Calu3 (cell line): ENCODE measurements at regions not wholly inside any gene's neighbourhood (a gene's known extent, or its start where the extent isn't known, plus 50 kb on each side); places are given as distances from the start of the nearest gene placed in this dataset.

ENCODE experiments used
- BruUV-seq: library from RNA; stranded (reverse); fragments of 400-500 nt; replicated peaks from 2 replicates; lab custom pipeline; 2021; lab: Mats Ljungman, UMichigan
- CTCF ChIA-PET: fragments of 300-600 bp; sonication (Branson Sonifier 250); formaldehyde crosslinking; loops from one replicate; lab custom pipeline; 2022; ENCODE audit warnings: antibody characterized with exemption; lab: Charles Lee
- DNase-seq: peaks from one replicate; pipeline ENCODE4 v3.0.0; 2022
- H3K27ac Mint-ChIP-seq: one replicate; pipeline ENCODE4 v1.8.0; 2022; ENCODE audit warnings: mixed read lengths; ENCODE audit not compliant: unreplicated experiment
- H3K27me3 Mint-ChIP-seq: one replicate; pipeline ENCODE4 v1.8.0; 2022; ENCODE audit warnings: mixed read lengths; ENCODE audit not compliant: unreplicated experiment
- H3K36me3 Mint-ChIP-seq: one replicate; pipeline ENCODE4 v1.8.0; 2022; ENCODE audit warnings: mild to moderate bottlenecking, moderate library complexity, mixed read lengths; ENCODE audit not compliant: insufficient read depth, unreplicated experiment
- H3K4me1 Mint-ChIP-seq: one replicate; pipeline ENCODE4 v1.8.0; 2022; ENCODE audit warnings: mild to moderate bottlenecking, low read depth, mixed read lengths; ENCODE audit not compliant: unreplicated experiment
- H3K4me3 Mint-ChIP-seq: one replicate; pipeline ENCODE4 v1.8.0; 2022; ENCODE audit warnings: mild to moderate bottlenecking, low read depth, moderate library complexity, mixed read lengths; ENCODE audit not compliant: unreplicated experiment
- H3K9me3 Mint-ChIP-seq: one replicate; pipeline ENCODE4 v1.8.0; 2022; ENCODE audit warnings: low read depth, mixed read lengths; ENCODE audit not compliant: unreplicated experiment
- intact Hi-C: fragments of 100-400 bp; cut with micrococcal nuclease; formaldehyde crosslinking; loops from one replicate; pipeline ENCODE4 v1.10.0; 2022; ENCODE audit not compliant: unreplicated experiment
- TF ChIP-seq, protein P1 (sequence below): fragments of 200-600 bp; IDR thresholded peaks from one replicate; pipeline ENCODE4 v1.8.0; 2022; ENCODE audit warnings: antibody characterized with exemption; ENCODE audit not compliant: unreplicated experiment

GRCh38 chr16:87002717-87003413 is 314.3 kb downstream of the C16orf95 start:
- BruUV-seq, result no TSS peak
- TF ChIP-seq, protein P1, sequence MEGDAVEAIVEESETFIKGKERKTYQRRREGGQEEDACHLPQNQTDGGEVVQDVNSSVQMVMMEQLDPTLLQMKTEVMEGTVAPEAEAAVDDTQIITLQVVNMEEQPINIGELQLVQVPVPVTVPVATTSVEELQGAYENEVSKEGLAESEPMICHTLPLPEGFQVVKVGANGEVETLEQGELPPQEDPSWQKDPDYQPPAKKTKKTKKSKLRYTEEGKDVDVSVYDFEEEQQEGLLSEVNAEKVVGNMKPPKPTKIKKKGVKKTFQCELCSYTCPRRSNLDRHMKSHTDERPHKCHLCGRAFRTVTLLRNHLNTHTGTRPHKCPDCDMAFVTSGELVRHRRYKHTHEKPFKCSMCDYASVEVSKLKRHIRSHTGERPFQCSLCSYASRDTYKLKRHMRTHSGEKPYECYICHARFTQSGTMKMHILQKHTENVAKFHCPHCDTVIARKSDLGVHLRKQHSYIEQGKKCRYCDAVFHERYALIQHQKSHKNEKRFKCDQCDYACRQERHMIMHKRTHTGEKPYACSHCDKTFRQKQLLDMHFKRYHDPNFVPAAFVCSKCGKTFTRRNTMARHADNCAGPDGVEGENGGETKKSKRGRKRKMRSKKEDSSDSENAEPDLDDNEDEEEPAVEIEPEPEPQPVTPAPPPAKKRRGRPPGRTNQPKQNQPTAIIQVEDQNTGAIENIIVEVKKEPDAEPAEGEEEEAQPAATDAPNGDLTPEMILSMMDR, result no peak
- no peak overlapping the region for H3K4me3 Mint-ChIP-seq
- peaks cover 28% of the 10 kb centered on the region for H3K27me3 Mint-ChIP-seq
- DNase-seq, result no peak
- intact Hi-C loops, result no loop called here
- H3K4me1 Mint-ChIP-seq, result peaks cover 23% of the 10 kb centered on the region
- CTCF ChIA-PET, result interaction anchor here (0.9 to 1.1 kb wide), 2 partner anchors 14 to 60 kb away, joined by 4 read pairs; no protein-coding TSS in a partner anchor
- H3K36me3 Mint-ChIP-seq, result peaks cover 4% of the 10 kb centered on the region
- H3K27ac Mint-ChIP-seq, result no peak overlapping the region
- peaks cover 2% of the 10 kb centered on the region for H3K9me3 Mint-ChIP-seq

- intact Hi-C loops, result no loop called here
- peaks cover 22% of the 10 kb centered on the region for H3K4me1 Mint-ChIP-seq
- peaks cover 23% of the 10 kb centered on the region for H3K27me3 Mint-ChIP-seq
- H3K36me3 Mint-ChIP-seq, result peaks cover 4% of the 10 kb centered on the region
- H3K27ac Mint-ChIP-seq, result no peak overlapping the region
- H3K4me3 Mint-ChIP-seq, result no peak overlapping the region
- TF ChIP-seq, protein P1, result no peak
- peaks cover 2% of the 10 kb centered on the region for H3K9me3 Mint-ChIP-seq
- no TSS peak for BruUV-seq
- no peak for DNase-seq
- CTCF ChIA-PET, result interaction anchor here (0.9 to 1.1 kb wide), 2 partner anchors 14 to 59 kb away, joined by 4 read pairs; no protein-coding TSS in a partner anchor
Observed at GRCh38 chr16:87003414-87003755, 313.8 kb downstream of the C16orf95 start.

DNA sequence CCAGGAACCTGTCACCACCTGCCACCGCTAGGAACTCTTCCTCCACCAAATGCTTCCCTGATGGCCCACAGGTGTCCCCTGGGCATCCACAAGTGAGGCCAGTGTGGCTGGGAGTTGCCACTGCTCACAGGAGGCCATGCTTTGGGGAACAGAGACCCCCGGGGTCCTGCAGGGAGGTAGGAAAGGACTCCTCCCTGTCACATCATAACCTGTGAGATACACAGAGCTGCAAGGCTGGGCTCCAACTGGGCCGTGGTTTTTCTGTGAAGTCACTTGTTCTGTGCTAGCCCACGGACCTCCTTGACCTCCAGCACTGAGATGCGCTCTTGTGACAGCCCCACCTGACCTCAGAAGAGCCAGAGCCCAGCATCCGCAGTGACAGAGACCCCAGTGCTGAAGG is 311.2 kb downstream of the C16orf95 start:
- Mint-ChIP-seq H3K9me3 (no peaks in the 10 kb centered on the region), H3K4me1 (no peaks in the 10 kb centered on the region), H3K27me3 (peaks cover 24% of the 10 kb centered on the region), H3K36me3 (no peaks in the 10 kb centered on the region), H3K27ac (no peak overlapping the region), H3K4me3 (no peak overlapping the region)
- no TSS peak for BruUV-seq
- TF ChIP-seq, protein P1, result no peak
- intact Hi-C loops, result no loop called here
- CTCF ChIA-PET, result interaction anchor here (0.6 to 1.3 kb wide), 4 partner anchors 12 to 1963 kb away, joined by 3 to 9 read pairs (median 4); no protein-coding TSS in a partner anchor
- DNase-seq, result no peak

GRCh38 chr16:87006789-87007745 is 310.1 kb downstream of the C16orf95 start:
- intact Hi-C loops, result no loop called here
- H3K4me1 Mint-ChIP-seq, result no peaks in the 10 kb centered on the region
- peaks cover 24% of the 10 kb centered on the region for H3K27me3 Mint-ChIP-seq

More at GRCh38 chr16:87006789-87007745, 310.1 kb downstream of the C16orf95 start:
- H3K27ac Mint-ChIP-seq, result no peak overlapping the region
- no TSS peak for BruUV-seq
- H3K36me3 Mint-ChIP-seq, result no peaks in the 10 kb centered on the region
- no peaks in the 10 kb centered on the region for H3K9me3 Mint-ChIP-seq
- DNase-seq, result no peak
- CTCF ChIA-PET, result interaction anchor here (0.6 to 1.3 kb wide), 2 partner anchors 10 to 167 kb away, joined by 3 to 4 read pairs; no protein-coding TSS in a partner anchor
- TF ChIP-seq, protein P1, result no peak
- H3K4me3 Mint-ChIP-seq, result no peak overlapping the region
